H9 (cell line): ENCODE measurements at regions not wholly inside any gene's neighbourhood (a gene's known extent, or its start where the extent isn't known, plus 50 kb on each side); places are given as distances from the start of the nearest gene placed in this dataset.

Experiments
- DNase-seq: peaks from one replicate; pipeline ENCODE4 v3.0.0-alpha.2; 2017
- H2AFZ ChIP-seq: one replicate; pipeline ENCODE4 v1.6.1; 2013; ENCODE audit warnings: mild to moderate bottlenecking, low read length, control low read depth, moderate library complexity
- H2AK5ac ChIP-seq: 2 replicates; pipeline ENCODE4 v1.6.1; 2013; ENCODE audit warnings: low read length, control low read depth, mixed read lengths; ENCODE audit not compliant: insufficient read length
- H2BK120ac ChIP-seq: one replicate; pipeline ENCODE4 v1.6.1; 2013; ENCODE audit warnings: low read depth, mild to moderate bottlenecking, low read length, control low read depth, inconsistent platforms; ENCODE audit not compliant: poor library complexity, severe bottlenecking
- H2BK12ac ChIP-seq: 2 replicates; pipeline ENCODE4 v1.6.1; 2013; ENCODE audit warnings: low read length, control low read depth, mixed read lengths, low read depth; ENCODE audit not compliant: insufficient read length
- H2BK15ac ChIP-seq: 2 replicates; pipeline ENCODE4 v1.6.1; 2013; ENCODE audit warnings: low read depth, low read length, control low read depth
- H2BK20ac ChIP-seq: one replicate; pipeline ENCODE4 v1.6.1; 2013; ENCODE audit warnings: low read depth, mild to moderate bottlenecking, low read length, control low read depth, inconsistent platforms; ENCODE audit not compliant: poor library complexity, severe bottlenecking
- H2BK5ac ChIP-seq: 2 replicates; pipeline ENCODE4 v1.6.1; 2013; ENCODE audit warnings: low read length, control low read depth, mixed read lengths; ENCODE audit not compliant: insufficient read length
- H3K14ac ChIP-seq: 2 replicates; pipeline ENCODE4 v1.6.1; 2013; ENCODE audit warnings: low read length, control low read depth; ENCODE audit not compliant: insufficient read depth
- H3K18ac ChIP-seq: 2 replicates; pipeline ENCODE4 v1.6.1; 2013; ENCODE audit warnings: low read depth, mild to moderate bottlenecking, mixed read lengths, low read length, control low read depth; ENCODE audit not compliant: insufficient read length
- H3K23ac ChIP-seq: 2 replicates; pipeline ENCODE4 v1.6.1; 2013; ENCODE audit warnings: low read length, control low read depth, mixed read lengths, low read depth; ENCODE audit not compliant: insufficient read length
- H3K23me2 ChIP-seq: 2 replicates; pipeline ENCODE4 v1.6.1; 2013; ENCODE audit warnings: low read depth, mild to moderate bottlenecking, mixed read lengths, low read length, control low read depth; ENCODE audit not compliant: insufficient read length, poor library complexity, severe bottlenecking
- H3K27ac ChIP-seq: 2 replicates; pipeline ENCODE4 v1.5.1; 2013; ENCODE audit warnings: low read length, control low read depth, mixed read lengths, low read depth; ENCODE audit not compliant: insufficient read length
- H3K27me3 ChIP-seq: 2 replicates; pipeline ENCODE4 v1.6.1; 2013; ENCODE audit warnings: low read length, control low read depth, inconsistent platforms; ENCODE audit not compliant: insufficient read depth
- H3K4ac ChIP-seq: 2 replicates; pipeline ENCODE4 v1.6.1; 2013; ENCODE audit warnings: low read depth, mild to moderate bottlenecking, control low read depth, inconsistent platforms, low read length, moderate library complexity
- H3K4me1 ChIP-seq: 2 replicates; pipeline ENCODE4 v1.6.1; 2013; ENCODE audit warnings: low read length, control low read depth, inconsistent platforms; ENCODE audit not compliant: insufficient read depth
- H3K4me2 ChIP-seq: 2 replicates; pipeline ENCODE4 v1.6.1; 2013; ENCODE audit warnings: low read length, control low read depth, mixed read lengths; ENCODE audit not compliant: insufficient read length, insufficient read depth
- H3K56ac ChIP-seq: 2 replicates; pipeline ENCODE4 v1.6.1; 2013; ENCODE audit warnings: low read depth, mild to moderate bottlenecking, mixed read lengths, low read length, control low read depth; ENCODE audit not compliant: insufficient read length
- H3K79me1 ChIP-seq: 2 replicates; pipeline ENCODE4 v1.6.1; 2013; ENCODE audit warnings: low read depth, mild to moderate bottlenecking, moderate library complexity, low read length, control low read depth, inconsistent platforms; ENCODE audit not compliant: insufficient read depth, poor library complexity, severe bottlenecking
- H3K79me2 ChIP-seq: 2 replicates; pipeline ENCODE4 v1.6.1; 2013; ENCODE audit warnings: low read length, control low read depth, inconsistent platforms; ENCODE audit not compliant: insufficient read depth
- H3K9ac ChIP-seq: 2 replicates; pipeline ENCODE4 v1.6.1; 2013; ENCODE audit warnings: low read length, control low read depth, mixed read lengths; ENCODE audit not compliant: insufficient read length; ENCODE audit errors: extremely low read depth
- H3K9me3 ChIP-seq: one replicate; pipeline ENCODE4 v1.6.1; 2013; ENCODE audit warnings: low read depth, low read length, inconsistent platforms; ENCODE audit not compliant: control insufficient read depth
- H3T11ph ChIP-seq: one replicate; pipeline ENCODE4 v1.6.1; 2013; ENCODE audit warnings: mild to moderate bottlenecking, low read length, control low read depth, inconsistent platforms
- H4K20me1 ChIP-seq: one replicate; pipeline ENCODE4 v1.6.1; 2013; ENCODE audit not compliant: control insufficient read depth, insufficient read length, insufficient read depth
- H4K5ac ChIP-seq: 2 replicates; pipeline ENCODE4 v1.6.1; 2013; ENCODE audit warnings: low read depth, mild to moderate bottlenecking, mixed read lengths, low read length, control low read depth; ENCODE audit not compliant: insufficient read length
- H4K8ac ChIP-seq: replicated peaks from 2 replicates; pipeline ENCODE4 v1.6.1; 2013; ENCODE audit warnings: low read length, control low read depth, mixed read lengths, low read depth; ENCODE audit not compliant: insufficient read length
- H4K91ac ChIP-seq: 2 replicates; pipeline ENCODE4 v1.6.1; 2013; ENCODE audit warnings: low read depth, mild to moderate bottlenecking, moderate library complexity, mixed read lengths, low read length, control low read depth; ENCODE audit not compliant: insufficient read length
- H3K27ac Mint-ChIP-seq, 3 experiments: 2 replicates in 2 of 3; 3 replicates in 1 of 3; pipeline ENCODE4 v1.8.0; 2020 to 2021; ENCODE audit warnings: mixed read lengths in 3 of 3, mild to moderate bottlenecking in 1 of 3, moderate library complexity in 1 of 3
- H3K27me3 Mint-ChIP-seq: 2 replicates; pipeline ENCODE4 v1.8.0; 2021; ENCODE audit warnings: low read depth, mild to moderate bottlenecking, moderate library complexity, mixed read lengths
- H3K36me3 Mint-ChIP-seq, 3 experiments: 2 replicates in 2 of 3; 3 replicates in 1 of 3; pipeline ENCODE4 v1.8.0; 2020 to 2021; ENCODE audit warnings: low read depth in 3 of 3, mixed read lengths in 3 of 3; ENCODE audit not compliant: insufficient read depth in 1 of 3
- H3K4me1 Mint-ChIP-seq, 2 experiments: 2 replicates each; pipeline ENCODE4 v1.8.0; 2020; ENCODE audit warnings: mixed read lengths in 2 of 2
- H3K4me3 Mint-ChIP-seq, 2 experiments: 2 replicates in 1 of 2; 3 replicates in 1 of 2; pipeline ENCODE4 v1.8.0; 2020 to 2021; ENCODE audit warnings: mild to moderate bottlenecking in 2 of 2, mixed read lengths in 2 of 2, moderate library complexity in 1 of 2
- H3K9me3 Mint-ChIP-seq, 2 experiments: 2 replicates in 1 of 2; 3 replicates in 1 of 2; pipeline ENCODE4 v1.8.0; 2020; ENCODE audit warnings: mild to moderate bottlenecking in 2 of 2, mixed read lengths in 2 of 2, moderate library complexity in 1 of 2
- CTCF ChIP-seq: fragments of 200-600 bp; sonication (generic); conservative IDR thresholded peaks from 3 replicates; pipeline ENCODE4 v1.8.0; 2021; ENCODE audit warnings: antibody characterized with exemption, mild to moderate bottlenecking
- WGBS: extraction: QIAGEN DNeasy Blood & Tissue Kit; methylation state at CpG from one replicate; pipeline ENCODE4 v1.1.7; 2013; ENCODE audit warnings: missing lambda C conversion rate, low lambda C conversion rate, mixed read lengths; ENCODE audit not compliant: insufficient read length; ENCODE audit errors: extremely low coverage; 5-methylcytosine and 5-hydroxymethylcytosine counted together

- no peak overlapping the region for H2BK120ac ChIP-seq
- DNase-seq: no peak
- H3K56ac ChIP-seq: no peak overlapping the region
- Mint-ChIP-seq H3K27ac (peak overlapping the region in 1 of 3 experiments; percentile 84; a peak in 1 of 7 replicates), H3K4me3 (no peak overlapping the region), H3K36me3 (peaks cover 0 to 10% (median 7%) of the 10 kb centered on the region in 3 experiments; a peak in 4 of 7 replicates), H3K4me1 (peaks cover 12 to 15% of the 10 kb centered on the region in 2 experiments), H3K27me3 (no peaks in the 10 kb centered on the region), H3K9me3 (peaks cover 7% of the 10 kb centered on the region in 2 experiments; a peak in 3 of 5 replicates)
- H4K91ac ChIP-seq: no peak overlapping the region
- H3K23me2 ChIP-seq: no peaks in the 10 kb centered on the region
- H4K8ac ChIP-seq: no peak overlapping the region
- no peaks in the 10 kb centered on the region for H3K79me2 ChIP-seq
- no peak overlapping the region for H3K27ac ChIP-seq
- H3K27me3 ChIP-seq: no peaks in the 10 kb centered on the region
- H2AK5ac ChIP-seq: no peak overlapping the region
- TF ChIP-seq CTCF: no peak
- no CpG with 5 or more reads among the region's 1 CpG for WGBS
- no peak overlapping the region for H3K23ac ChIP-seq
- H3T11ph ChIP-seq: no peak overlapping the region
- H3K18ac ChIP-seq: no peak overlapping the region
- no peak overlapping the region for H2AFZ ChIP-seq
- no peaks in the 10 kb centered on the region for H4K20me1 ChIP-seq
- no peak overlapping the region for H2BK15ac ChIP-seq
- H3K9ac ChIP-seq: no peak overlapping the region
- no peaks in the 10 kb centered on the region for H3K9me3 ChIP-seq
- H3K4me1 ChIP-seq: no peaks in the 10 kb centered on the region; the same call in 1 of the 2 replicates
- H2BK20ac ChIP-seq: no peak overlapping the region
- H2BK5ac ChIP-seq: no peak overlapping the region
- no peak overlapping the region for H3K14ac ChIP-seq
- no peak overlapping the region for H4K5ac ChIP-seq
- no peak overlapping the region for H2BK12ac ChIP-seq
- no peaks in the 10 kb centered on the region for H3K79me1 ChIP-seq
- H3K4ac ChIP-seq: no peak overlapping the region
- no peak overlapping the region for H3K4me2 ChIP-seq
Observed at GRCh38 chr11:103631841-103632240, 404.6 kb upstream of the DDI1 start.
